H1 (cell line): ENCODE measurements at regions not wholly inside any gene's neighbourhood (a gene's known extent, or its start where the extent isn't known, plus 50 kb on each side); places are given as distances from the start of the nearest gene placed in this dataset.
"Not testable (repeated sequence)": the region's sequence is repeated elsewhere in the genome, so short reads cannot be mapped to it uniquely, and the experiment has no call there.

Experiments
- CTCF ChIA-PET: fragments of 300-600 bp; sonication (Branson Sonifier 250); formaldehyde crosslinking; loops from one replicate; lab custom pipeline; 2021; ENCODE audit not compliant: partially characterized antibody; lab: Charles Lee
- POLR2A ChIA-PET: fragments of 300-600 bp; sonication (Branson Sonifier 250); formaldehyde crosslinking; loops from one replicate; lab custom pipeline; 2021; ENCODE audit warnings: inconsistent platforms; ENCODE audit not compliant: partially characterized antibody; lab: Charles Lee
- DNase-seq, 2 experiments: peaks; one replicate each; pipeline versions ENCODE4 v3.0.0 to v3.0.0-alpha.2; 2010 to 2022; ENCODE audit warnings: low spot score in 2 of 2, low read depth in 1 of 2, mixed read lengths in 1 of 2
- FAIRE-seq: peaks from 2 replicates; lab custom pipeline; 2011; peaks lifted over from hg19 to GRCh38; lab: Jason Lieb, UNC
- H2AFZ ChIP-seq: 2 replicates; pipeline ENCODE4 v1.8.1; 2012; ENCODE audit warnings: low read length, inconsistent platforms
- H2AK5ac ChIP-seq: 2 replicates; pipeline ENCODE4 v1.6.1; 2013; ENCODE audit warnings: low read depth, low read length
- H2BK120ac ChIP-seq: replicated peaks from 2 replicates; pipeline ENCODE3; 2013; ENCODE audit warnings: low read depth, low read length, inconsistent platforms
- H2BK12ac ChIP-seq: 2 replicates; pipeline ENCODE4 v1.6.1; 2013; ENCODE audit warnings: low read depth, low read length
- H2BK15ac ChIP-seq: 2 replicates; pipeline ENCODE4 v1.6.1; 2013; ENCODE audit warnings: low read length
- H2BK20ac ChIP-seq: 2 replicates; pipeline ENCODE4 v1.6.1; 2013; ENCODE audit warnings: low read length
- H2BK5ac ChIP-seq: 2 replicates; pipeline ENCODE4 v1.6.1; 2013; ENCODE audit warnings: low read depth, low read length
- H3K14ac ChIP-seq: 2 replicates; pipeline ENCODE4 v1.6.1; 2013; ENCODE audit warnings: inconsistent platforms; ENCODE audit not compliant: insufficient read length
- H3K18ac ChIP-seq: 2 replicates; pipeline ENCODE4 v1.6.1; 2013; ENCODE audit warnings: low read length; ENCODE audit errors: extremely low read depth
- H3K23ac ChIP-seq: 2 replicates; pipeline ENCODE4 v1.6.1; 2013; ENCODE audit warnings: inconsistent platforms; ENCODE audit not compliant: insufficient read length
- H3K23me2 ChIP-seq: 2 replicates; pipeline ENCODE4 v1.6.1; 2013; ENCODE audit warnings: low read depth, low read length
- H3K27ac ChIP-seq: 2 replicates; pipeline ENCODE4 v1.6.1; 2011; ENCODE audit warnings: low read depth, low read length, inconsistent platforms
- H3K27me3 ChIP-seq, 4 experiments: replicated peaks in 1 of 4; 1 replicate in 1 of 4; 2 replicates in 3 of 4; pipeline versions ENCODE4 v1.6.1 to v1.8.1; 2011 to 2013; ENCODE audit warnings: low read length in 3 of 4, mild to moderate bottlenecking in 3 of 4, inconsistent platforms in 2 of 4, mixed read lengths in 2 of 4, moderate library complexity in 1 of 4; ENCODE audit not compliant: control insufficient read depth in 3 of 4, insufficient read depth in 3 of 4; ENCODE audit errors: extremely low read depth in 1 of 4
- H3K36me3 ChIP-seq, 4 experiments: 2 replicates each; pipeline versions ENCODE4 v1.6.1 to v1.8.1; 2011 to 2013; ENCODE audit warnings: mild to moderate bottlenecking in 4 of 4, low read length in 3 of 4, moderate library complexity in 2 of 4, control low read depth in 1 of 4, inconsistent platforms in 1 of 4; ENCODE audit not compliant: insufficient read depth in 4 of 4, control insufficient read depth in 2 of 4
- H3K4ac ChIP-seq: replicated peaks from 2 replicates; pipeline ENCODE3; 2013; ENCODE audit warnings: low read length, low read depth, mixed read lengths, inconsistent platforms; ENCODE audit not compliant: insufficient read length
- H3K4me1 ChIP-seq, 4 experiments: replicated peaks in 1 of 4; 1 replicate in 1 of 4; 2 replicates in 3 of 4; pipeline versions ENCODE4 v1.6.1 to v1.8.1; 2011 to 2013; ENCODE audit warnings: low read length in 3 of 4, inconsistent platforms in 2 of 4, mixed read lengths in 1 of 4; ENCODE audit not compliant: insufficient read depth in 4 of 4, control insufficient read depth in 3 of 4
- H3K4me2 ChIP-seq, 2 experiments: 2 replicates each; pipeline versions ENCODE4 v1.6.1 to v1.8.1; 2011 to 2013; ENCODE audit warnings: low read depth in 2 of 2, low read length in 2 of 2, control low read depth in 1 of 2, inconsistent platforms in 1 of 2, mild to moderate bottlenecking in 1 of 2; ENCODE audit not compliant: insufficient read depth in 1 of 2
- H3K4me3 ChIP-seq, 4 experiments: fragments of 200-600, 300-600 bp in 1 of 4; sonication (generic), shearing (Covaris generic), sonication (Bioruptor Twin) in 1 of 4; 2 replicates each; pipeline versions ENCODE4 v1.5.1 to v1.8.1; 2011 to 2016; ENCODE audit warnings: low read length in 4 of 4, low read depth in 3 of 4, control low read depth in 2 of 4, inconsistent platforms in 2 of 4, mild to moderate bottlenecking in 2 of 4, mixed read lengths in 1 of 4, moderate library complexity in 1 of 4; ENCODE audit not compliant: insufficient read depth in 2 of 4; ENCODE audit errors: extremely low read depth in 1 of 4
- H3K56ac ChIP-seq: replicated peaks from 2 replicates; pipeline ENCODE3; 2013; ENCODE audit warnings: low read depth, mild to moderate bottlenecking, mixed read lengths, low read length, inconsistent platforms; ENCODE audit not compliant: insufficient read length
- H3K79me1 ChIP-seq: 2 replicates; pipeline ENCODE4 v1.6.1; 2013; ENCODE audit warnings: low read depth, low read length, control low read depth
- H3K79me2 ChIP-seq, 2 experiments: 2 replicates each; pipeline versions ENCODE4 v1.6.1 to v1.8.1; 2012 to 2013; ENCODE audit warnings: low read length in 2 of 2, mild to moderate bottlenecking in 2 of 2, inconsistent platforms in 1 of 2; ENCODE audit not compliant: insufficient read depth in 2 of 2, control insufficient read depth in 1 of 2
- H3K9ac ChIP-seq, 4 experiments: replicated peaks in 1 of 4; 1 replicate in 1 of 4; 2 replicates in 3 of 4; pipeline versions ENCODE4 v1.6.1 to v1.8.1; 2011 to 2013; ENCODE audit warnings: low read depth in 3 of 4, low read length in 3 of 4, control low read depth in 2 of 4, mild to moderate bottlenecking in 2 of 4, moderate library complexity in 2 of 4, inconsistent platforms in 1 of 4; ENCODE audit errors: extremely low read depth in 1 of 4
- H3K9me3 ChIP-seq, 2 experiments: 2 replicates each; pipeline versions ENCODE4 v1.6.1 to v1.8.1; 2012 to 2013; ENCODE audit warnings: mild to moderate bottlenecking in 2 of 2, moderate library complexity in 2 of 2, control low read depth in 1 of 2, inconsistent platforms in 1 of 2, low read depth in 1 of 2, low read length in 1 of 2, mixed read lengths in 1 of 2; ENCODE audit not compliant: insufficient read depth in 2 of 2
- H4K20me1 ChIP-seq, 2 experiments: replicated peaks in 1 of 2; 2 replicates each; pipeline versions ENCODE3 to v1.8.1; 2011 to 2013; ENCODE audit warnings: inconsistent platforms in 2 of 2, low read length in 2 of 2, mild to moderate bottlenecking in 1 of 2; ENCODE audit not compliant: insufficient read depth in 2 of 2, control insufficient read depth in 1 of 2
- H4K5ac ChIP-seq: 2 replicates; pipeline ENCODE4 v1.6.1; 2013; ENCODE audit warnings: low read length, low read depth, mixed read lengths, inconsistent platforms; ENCODE audit not compliant: insufficient read length
- H4K8ac ChIP-seq: 2 replicates; pipeline ENCODE4 v1.8.0; 2013; ENCODE audit warnings: mild to moderate bottlenecking, moderate library complexity, low read length, inconsistent platforms; ENCODE audit not compliant: insufficient read depth; ENCODE audit errors: extremely low read depth
- H4K91ac ChIP-seq: replicated peaks from 2 replicates; pipeline ENCODE3; 2013; ENCODE audit warnings: low read length, mixed read lengths, inconsistent platforms; ENCODE audit not compliant: insufficient read length
- WGBS, 2 experiments: shearing (Covaris generic) in 1 of 2; methylation state at CpG; one replicate each; pipeline versions ENCODE4 v1.1.6 to v1.1.7; 2013 to 2015; ENCODE audit warnings: low lambda C conversion rate in 2 of 2, mixed read lengths in 2 of 2, inconsistent platforms in 1 of 2, low coverage in 1 of 2, missing lambda C conversion rate in 1 of 2; ENCODE audit not compliant: insufficient replicate concordance in 2 of 2, insufficient coverage in 1 of 2, insufficient read length in 1 of 2; ENCODE audit errors: extremely low coverage in 1 of 2, missing lambda C conversion rate in 1 of 2; 5-methylcytosine and 5-hydroxymethylcytosine counted together

- CTCF ChIA-PET = interaction anchor here (1.8 to 2.5 kb wide), 2 partner anchors 9 to 31 kb away, joined by 7 to 12 read pairs; no protein-coding TSS in a partner anchor
- FAIRE-seq, H4K5ac ChIP-seq, H4K20me1 ChIP-seq, H4K8ac ChIP-seq, H3K79me1 ChIP-seq, H2BK120ac ChIP-seq, H4K91ac ChIP-seq, POLR2A ChIA-PET, H3K56ac ChIP-seq, H2AK5ac ChIP-seq, H3K23ac ChIP-seq, H3K36me3 ChIP-seq, H3K18ac ChIP-seq, H2BK5ac ChIP-seq, H3K4me2 ChIP-seq, H2BK15ac ChIP-seq, H3K27me3 ChIP-seq, H3K27ac ChIP-seq, H2BK12ac ChIP-seq, H3K9me3 ChIP-seq, DNase-seq, H3K79me2 ChIP-seq, H3K4me1 ChIP-seq, H3K4ac ChIP-seq, H3K23me2 ChIP-seq, H2AFZ ChIP-seq, H2BK20ac ChIP-seq, H3K4me3 ChIP-seq, H3K14ac ChIP-seq, H3K9ac ChIP-seq: not testable (repeated sequence)
- 91% methylated on average over 4 of the region's 4 CpGs; no CpG with 5 or more reads in 1 of the 2 experiments for WGBS, 2 experiments
Measured at GRCh38 chr5:112523674-112524263, 104.7 kb upstream of the EPB41L4A start.
